Colonic mucosa (tissue), 4 donors: ENCODE measurements at regions not wholly inside any gene's neighbourhood (a gene's known extent, or its start where the extent isn't known, plus 50 kb on each side); places are given as distances from the start of the nearest gene placed in this dataset.

Experiments
- DNase-seq: peaks from one replicate; pipeline ENCODE4 v3.0.0-alpha.2; 2020
- H3K27ac ChIP-seq: fragments of 200-600 bp; one replicate; pipeline ENCODE4 v1.8.0; 2021
- H3K27me3 ChIP-seq: fragments of 200-600 bp; one replicate; pipeline ENCODE4 v1.8.0; 2021
- H3K36me3 ChIP-seq: fragments of 200-600 bp; one replicate; pipeline ENCODE4 v1.8.0; 2021
- H3K4me1 ChIP-seq: fragments of 200-600 bp; one replicate; pipeline ENCODE4 v1.8.0; 2021; ENCODE audit warnings: mild to moderate bottlenecking
- H3K4me3 ChIP-seq: fragments of 200-600 bp; one replicate; pipeline ENCODE4 v1.8.0; 2021
- H3K9ac ChIP-seq, 2 donors: one replicate each; pipeline ENCODE4 v1.7.0; 2013; ENCODE audit warnings: control low read depth in 2 of 2, low read depth in 2 of 2, low read length in 2 of 2
- H3K9me3 ChIP-seq: fragments of 200-600 bp; one replicate; pipeline ENCODE4 v1.8.0; 2021
- intact Hi-C: fragments of 100-400 bp; cut with DNase I; formaldehyde crosslinking; loops from one replicate; pipeline ENCODE4 v1.14.1; 2022
- TF ChIP-seq, protein P1 (sequence below): fragments of 200-600 bp; IDR thresholded peaks from one replicate; pipeline ENCODE4 v1.8.0; 2022; ENCODE audit warnings: antibody characterized with exemption, mild to moderate bottlenecking
- donor health status: healthy.
- donor health status: DM: no; HTN: no; CAD: no.
- donor health status: DM: no; HTN: no; CAD: no.

DNA sequence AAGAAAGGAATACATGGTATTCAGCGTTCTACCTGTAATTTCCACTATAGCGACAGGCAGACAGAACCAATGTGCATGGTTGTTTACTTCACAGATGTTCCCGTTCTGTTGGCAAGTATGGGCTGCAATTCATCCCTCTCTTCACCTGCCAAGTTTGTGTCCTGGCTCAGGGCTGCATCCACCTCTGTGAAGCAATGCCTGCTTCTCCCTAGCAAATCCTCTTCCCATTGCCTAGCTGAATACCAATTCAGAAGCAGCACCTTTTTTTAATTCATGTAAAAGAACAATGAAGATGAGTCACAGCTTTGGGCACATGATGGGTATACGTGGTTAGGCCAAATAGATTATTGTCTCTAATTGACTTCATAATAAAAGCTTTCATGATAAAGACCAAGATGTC, 54.7 kb upstream of the LRATD1 start:
- Histone ChIP-seq H3K9ac (no peak overlapping the region), H3K27ac (no peak overlapping the region), H3K4me3 (no peak overlapping the region), H3K36me3 (no peaks in the 10 kb centered on the region), H3K27me3 (no peaks in the 10 kb centered on the region), H3K4me1 (no peaks in the 10 kb centered on the region), H3K9me3 (no peaks in the 10 kb centered on the region)
- no peak for DNase-seq
- TF ChIP-seq, protein P1, sequence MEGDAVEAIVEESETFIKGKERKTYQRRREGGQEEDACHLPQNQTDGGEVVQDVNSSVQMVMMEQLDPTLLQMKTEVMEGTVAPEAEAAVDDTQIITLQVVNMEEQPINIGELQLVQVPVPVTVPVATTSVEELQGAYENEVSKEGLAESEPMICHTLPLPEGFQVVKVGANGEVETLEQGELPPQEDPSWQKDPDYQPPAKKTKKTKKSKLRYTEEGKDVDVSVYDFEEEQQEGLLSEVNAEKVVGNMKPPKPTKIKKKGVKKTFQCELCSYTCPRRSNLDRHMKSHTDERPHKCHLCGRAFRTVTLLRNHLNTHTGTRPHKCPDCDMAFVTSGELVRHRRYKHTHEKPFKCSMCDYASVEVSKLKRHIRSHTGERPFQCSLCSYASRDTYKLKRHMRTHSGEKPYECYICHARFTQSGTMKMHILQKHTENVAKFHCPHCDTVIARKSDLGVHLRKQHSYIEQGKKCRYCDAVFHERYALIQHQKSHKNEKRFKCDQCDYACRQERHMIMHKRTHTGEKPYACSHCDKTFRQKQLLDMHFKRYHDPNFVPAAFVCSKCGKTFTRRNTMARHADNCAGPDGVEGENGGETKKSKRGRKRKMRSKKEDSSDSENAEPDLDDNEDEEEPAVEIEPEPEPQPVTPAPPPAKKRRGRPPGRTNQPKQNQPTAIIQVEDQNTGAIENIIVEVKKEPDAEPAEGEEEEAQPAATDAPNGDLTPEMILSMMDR: no peak
- intact Hi-C loops: no loop called here
